Epithelial cell of esophagus (primary cell): ENCODE measurements at regions not wholly inside any gene's neighbourhood (a gene's known extent, or its start where the extent isn't known, plus 50 kb on each side); places are given as distances from the start of the nearest gene placed in this dataset.

Source experiments
- DNase-seq: peaks from one replicate; pipeline ENCODE4 v3.0.0; 2010; ENCODE audit warnings: low read depth
- H3K4me3 ChIP-seq: 2 replicates; pipeline ENCODE4 v1.5.1; 2011; ENCODE audit warnings: mild to moderate bottlenecking, low read length, control low read depth
- TF ChIP-seq, protein P1 (sequence below): IDR thresholded peaks from 2 replicates; pipeline ENCODE4 v1.5.1; 2011; ENCODE audit warnings: low read depth, mild to moderate bottlenecking, low read length, control low read depth, inconsistent platforms; ENCODE audit not compliant: insufficient read depth; ENCODE audit errors: missing control alignments

DNA sequence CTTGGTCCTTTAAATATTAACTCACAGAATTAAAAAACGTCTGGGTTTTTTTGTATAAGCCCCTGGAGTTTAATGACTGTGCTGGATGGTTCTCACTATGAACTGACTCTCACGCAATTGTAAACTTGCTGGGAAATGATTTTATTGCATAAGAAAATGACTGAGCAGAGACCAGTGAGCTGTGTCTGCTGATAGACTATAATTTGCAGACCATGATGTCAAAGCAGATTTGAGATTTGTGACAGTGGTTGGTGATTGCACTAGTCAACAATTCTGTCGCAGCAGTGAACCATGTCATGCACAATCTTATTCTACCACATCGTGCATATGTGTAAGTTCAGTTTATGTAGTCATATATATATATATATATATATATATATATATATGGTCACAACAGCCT is 85.7 kb upstream of the C9orf72 start:
- no peak for DNase-seq
- TF ChIP-seq, protein P1, sequence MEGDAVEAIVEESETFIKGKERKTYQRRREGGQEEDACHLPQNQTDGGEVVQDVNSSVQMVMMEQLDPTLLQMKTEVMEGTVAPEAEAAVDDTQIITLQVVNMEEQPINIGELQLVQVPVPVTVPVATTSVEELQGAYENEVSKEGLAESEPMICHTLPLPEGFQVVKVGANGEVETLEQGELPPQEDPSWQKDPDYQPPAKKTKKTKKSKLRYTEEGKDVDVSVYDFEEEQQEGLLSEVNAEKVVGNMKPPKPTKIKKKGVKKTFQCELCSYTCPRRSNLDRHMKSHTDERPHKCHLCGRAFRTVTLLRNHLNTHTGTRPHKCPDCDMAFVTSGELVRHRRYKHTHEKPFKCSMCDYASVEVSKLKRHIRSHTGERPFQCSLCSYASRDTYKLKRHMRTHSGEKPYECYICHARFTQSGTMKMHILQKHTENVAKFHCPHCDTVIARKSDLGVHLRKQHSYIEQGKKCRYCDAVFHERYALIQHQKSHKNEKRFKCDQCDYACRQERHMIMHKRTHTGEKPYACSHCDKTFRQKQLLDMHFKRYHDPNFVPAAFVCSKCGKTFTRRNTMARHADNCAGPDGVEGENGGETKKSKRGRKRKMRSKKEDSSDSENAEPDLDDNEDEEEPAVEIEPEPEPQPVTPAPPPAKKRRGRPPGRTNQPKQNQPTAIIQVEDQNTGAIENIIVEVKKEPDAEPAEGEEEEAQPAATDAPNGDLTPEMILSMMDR: no peak
- H3K4me3 ChIP-seq: no peak overlapping the region

DNA sequence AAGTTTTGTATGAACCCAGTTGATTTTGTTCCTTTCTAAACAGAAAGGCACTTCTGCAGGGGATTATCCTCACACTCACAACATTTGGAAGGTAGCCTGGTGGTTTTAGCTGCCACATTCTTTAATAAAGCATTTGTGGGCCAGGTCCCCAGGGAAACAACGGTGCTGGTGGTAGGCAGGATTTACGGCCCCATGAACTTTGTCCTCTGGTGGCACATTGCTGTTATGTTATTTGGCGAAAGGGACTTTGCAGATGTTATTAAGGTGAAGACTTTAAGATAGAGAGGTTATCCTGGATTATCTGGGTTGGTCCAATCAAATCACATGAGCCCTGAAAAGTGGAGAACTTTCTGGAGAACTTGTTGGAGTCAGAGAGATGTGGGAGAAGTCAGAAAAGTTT is 86.3 kb upstream of the C9orf72 start:
- TF ChIP-seq, protein P1: no peak
- DNase-seq: no peak
- H3K4me3 ChIP-seq: no peak overlapping the region

DNA sequence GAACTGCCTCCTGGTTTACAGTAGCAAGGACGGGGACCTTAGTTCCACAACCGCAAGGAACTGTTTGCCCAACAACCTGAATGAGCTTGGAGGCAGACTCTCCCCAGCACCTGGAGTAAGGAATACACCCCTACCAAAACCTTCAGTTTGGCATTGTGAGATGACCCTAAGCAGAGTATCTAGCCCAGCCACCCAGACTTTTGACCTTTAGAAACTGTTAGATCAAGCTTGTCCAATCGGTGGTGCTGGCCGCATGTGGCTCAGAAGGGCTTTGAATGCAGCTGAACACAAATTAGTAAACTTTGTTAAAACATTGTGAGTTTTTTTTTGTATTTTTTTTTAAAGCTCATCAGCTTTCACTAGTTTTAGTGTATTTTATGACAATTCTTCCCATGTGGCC is 86.9 kb upstream of the C9orf72 start:
- no peak overlapping the region for H3K4me3 ChIP-seq
- DNase-seq: no peak
- TF ChIP-seq, protein P1: no peak

DNA sequence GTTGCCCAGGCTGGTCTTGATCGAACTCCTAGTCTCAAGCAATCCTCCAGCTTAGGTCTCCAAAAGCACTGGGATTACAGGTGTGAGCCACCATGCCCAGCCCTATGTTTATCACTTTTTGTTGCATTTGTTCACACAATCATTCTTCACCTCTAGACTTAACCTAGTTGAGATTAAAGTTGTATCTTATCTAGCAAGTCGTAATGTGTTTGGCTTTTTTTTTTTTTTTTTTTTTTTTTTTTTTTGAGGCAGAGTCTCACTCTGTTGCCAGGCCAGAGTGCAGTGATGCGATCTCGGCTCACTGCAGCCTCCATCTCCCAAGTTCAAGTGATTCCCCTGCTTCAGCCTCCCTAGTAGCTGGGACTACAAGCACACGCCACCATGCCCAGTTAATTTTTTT is 90.2 kb upstream of the C9orf72 start:
- TF ChIP-seq, protein P1: no peak
- no peak for DNase-seq
- H3K4me3 ChIP-seq: no peak overlapping the region

DNA sequence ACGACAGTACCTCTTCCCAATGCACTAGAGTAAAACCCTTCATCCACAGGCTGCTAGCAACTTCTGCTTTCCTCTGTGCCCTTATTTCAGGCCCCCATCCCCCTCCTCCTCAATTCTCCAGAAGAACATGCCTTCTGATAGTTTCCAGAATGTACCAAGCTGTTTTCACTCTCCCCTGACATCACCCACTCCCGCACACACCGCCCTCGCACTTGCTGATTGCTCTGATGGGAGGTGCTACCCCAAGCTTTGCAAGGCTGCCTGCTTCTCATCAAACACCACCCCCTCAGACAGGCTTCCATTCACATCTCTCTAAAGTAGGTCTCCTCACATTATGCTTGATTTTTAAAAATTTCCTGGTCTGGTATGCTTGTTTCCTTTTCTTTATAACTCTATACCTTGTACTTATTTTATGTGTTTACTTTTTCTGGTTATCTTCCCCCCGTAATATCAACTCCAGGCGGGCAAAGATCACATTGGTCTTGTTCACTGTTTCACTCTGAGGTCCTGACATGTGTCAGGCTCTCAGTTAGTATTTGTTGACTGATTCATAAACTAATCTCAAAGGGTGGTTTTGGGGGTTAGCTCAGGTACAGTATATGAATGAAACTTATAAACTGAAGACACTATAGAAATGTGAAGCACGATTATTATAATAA is 91.0 kb upstream of the C9orf72 start:
- no peak overlapping the region for H3K4me3 ChIP-seq
- TF ChIP-seq, protein P1: no peak
- no peak for DNase-seq

DNA sequence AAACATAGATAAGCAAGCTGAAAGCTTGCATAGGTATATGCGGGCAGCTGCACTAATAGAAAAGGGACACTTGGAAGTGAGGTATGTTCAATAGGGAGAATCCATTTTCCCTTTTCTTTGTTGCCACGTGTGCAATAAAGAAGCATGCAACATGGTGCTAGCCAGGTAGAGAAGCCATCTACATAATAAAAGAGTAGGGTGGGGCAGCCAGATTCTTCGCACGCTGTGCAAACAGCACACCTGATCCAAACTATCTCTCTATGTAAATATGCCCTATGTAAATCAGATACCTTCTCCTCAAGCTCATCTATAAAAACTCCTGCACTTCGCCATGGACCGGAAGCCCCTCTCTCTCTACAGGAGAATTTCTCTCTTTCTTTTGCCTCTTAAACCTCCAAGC is 91.9 kb upstream of the C9orf72 start:
- TF ChIP-seq, protein P1: no peak
- DNase-seq: peak; percentile 7
- H3K4me3 ChIP-seq: no peak overlapping the region

DNA sequence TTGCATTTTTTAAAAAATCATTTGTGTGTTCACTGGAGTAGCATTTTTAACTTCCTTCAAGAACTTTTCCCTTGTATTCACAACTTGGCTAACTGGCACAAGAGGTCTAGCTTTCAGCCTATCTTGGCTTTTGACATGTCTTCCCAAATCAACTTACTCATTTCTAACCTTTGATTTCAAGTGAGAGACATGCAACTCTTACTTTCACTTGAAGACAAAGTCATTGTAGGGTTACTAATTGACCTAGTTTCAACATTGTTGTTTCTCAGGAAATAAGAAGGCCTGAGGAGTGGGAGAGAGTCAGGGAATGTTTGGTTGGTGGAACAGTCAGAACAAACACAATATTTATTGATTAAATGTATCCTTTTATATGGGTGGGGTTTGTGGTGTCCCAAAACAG is 95.0 kb upstream of the C9orf72 start:
- no peak for DNase-seq
- TF ChIP-seq, protein P1: no peak
- no peak overlapping the region for H3K4me3 ChIP-seq
